Stimulated activated memory B cell treated with anti-CD40 and anti-IgM and Interleukin-4, amounts not matched to agents 10 μg/mL and 1 μg/mL and 100 μg/mL, for 72 hours (primary cell): ENCODE measurements at regions not wholly inside any gene's neighbourhood (a gene's known extent, or its start where the extent isn't known, plus 50 kb on each side); places are given as distances from the start of the nearest gene placed in this dataset.
"Not testable (repeated sequence)": the region's sequence is repeated elsewhere in the genome, so short reads cannot be mapped to it uniquely, and the experiment has no call there.

Experiments used
- ATAC-seq: fragments of 150-1000 bp; cut with Tn5 transposase; 2 replicates; pipeline ENCODE4 v1.10.0; 2021
- H3K27ac Mint-ChIP-seq: one replicate; pipeline ENCODE4 v1.8.0; 2022; ENCODE audit warnings: mild to moderate bottlenecking, mixed read lengths
- H3K27me3 Mint-ChIP-seq: one replicate; pipeline ENCODE4 v1.8.0; 2022; ENCODE audit warnings: mixed read lengths
- H3K36me3 Mint-ChIP-seq: one replicate; pipeline ENCODE4 v1.8.0; 2022; ENCODE audit warnings: mixed read lengths
- H3K4me1 Mint-ChIP-seq: one replicate; pipeline ENCODE4 v1.8.0; 2022; ENCODE audit warnings: mixed read lengths
- H3K4me3 Mint-ChIP-seq: one replicate; pipeline ENCODE4 v1.8.0; 2022; ENCODE audit warnings: mild to moderate bottlenecking, moderate library complexity, mixed read lengths
- H3K9me3 Mint-ChIP-seq: one replicate; pipeline ENCODE4 v1.8.0; 2022; ENCODE audit warnings: mixed read lengths

DNA sequence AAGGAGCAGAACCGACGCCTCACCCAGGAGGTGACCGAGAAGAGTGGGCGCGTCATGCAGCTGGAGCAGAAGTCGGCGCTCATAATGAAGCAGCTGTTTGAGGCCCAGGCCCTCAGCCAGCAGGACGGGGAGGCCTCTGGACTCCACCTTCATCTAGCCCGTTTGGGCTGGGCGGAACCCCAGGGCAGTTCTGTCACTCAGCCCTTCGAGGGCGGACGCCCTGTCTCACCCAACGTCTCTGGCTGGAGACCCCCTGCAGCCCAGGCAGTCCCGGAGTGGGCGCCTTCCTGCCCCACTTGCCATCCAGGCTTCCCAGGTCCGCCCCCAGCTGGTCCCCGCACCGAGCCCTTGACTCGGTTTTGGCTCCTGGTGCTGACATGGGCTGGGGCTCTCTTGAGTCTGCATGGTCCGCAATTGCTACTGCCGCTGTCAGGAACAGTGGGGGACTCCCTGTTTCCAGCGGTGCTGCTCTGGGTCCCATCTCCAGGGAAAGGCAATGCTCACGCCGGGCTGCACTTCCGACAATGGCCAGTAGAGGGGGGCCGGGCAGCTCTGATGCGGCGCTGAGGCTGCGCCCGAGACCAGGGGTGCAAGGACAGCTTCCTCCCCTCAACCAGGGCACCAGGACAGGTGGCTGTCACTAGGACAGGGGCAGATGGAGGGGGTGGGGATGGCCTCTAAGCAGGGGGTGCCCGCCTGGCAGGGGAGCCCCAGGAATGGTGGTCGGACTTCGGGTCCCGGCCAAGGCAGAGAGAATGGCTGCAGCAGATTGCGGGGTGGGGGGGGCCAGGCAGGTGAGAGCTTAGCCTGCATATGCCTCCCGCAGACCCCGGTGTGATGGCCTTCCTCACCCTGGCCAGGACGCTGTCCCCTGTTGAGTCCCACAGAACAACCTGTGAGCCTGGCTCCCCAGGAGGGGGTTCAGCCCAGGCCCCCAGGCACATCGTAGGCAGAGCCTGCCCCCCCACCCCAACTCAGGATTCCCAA, 71.2 kb upstream of the KCTD7 start:
- Mint-ChIP-seq H3K4me1 (peaks cover 5% of the 10 kb centered on the region), H3K36me3 (peaks cover 20% of the 10 kb centered on the region), H3K4me3 (no peak overlapping the region), H3K27me3 (no peaks in the 10 kb centered on the region), H3K9me3 (no peaks in the 10 kb centered on the region), H3K27ac (no peak overlapping the region)
- ATAC-seq: peak; percentile 73

DNA sequence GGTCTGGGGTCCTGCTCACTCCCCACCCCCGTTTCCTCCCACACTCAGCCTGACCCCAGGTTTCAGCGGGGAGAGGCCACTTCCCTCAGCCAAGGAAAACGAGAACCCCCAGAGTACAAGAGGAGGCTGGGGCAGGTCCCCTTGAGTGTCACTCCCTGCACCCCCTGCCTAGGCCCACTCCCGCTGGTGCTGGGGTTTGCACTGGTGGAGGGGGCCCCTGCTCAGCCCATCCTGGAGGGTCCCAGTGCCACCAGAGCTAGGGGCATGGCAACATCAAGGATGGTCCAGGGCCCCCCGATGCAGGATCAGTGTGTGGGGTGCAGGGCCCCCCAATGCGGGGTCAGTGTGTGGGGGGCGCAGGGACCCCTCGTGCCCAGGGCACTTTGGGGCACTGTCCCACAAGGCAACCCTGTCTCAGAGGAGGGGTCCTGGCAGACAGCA, 70.5 kb upstream of the KCTD7 start:
- Mint-ChIP-seq H3K27ac (no peak overlapping the region), H3K4me1 (peaks cover 9% of the 10 kb centered on the region), H3K4me3 (no peak overlapping the region), H3K36me3 (peaks cover 22% of the 10 kb centered on the region), H3K27me3 (no peaks in the 10 kb centered on the region), H3K9me3 (no peaks in the 10 kb centered on the region)
- ATAC-seq: peak; percentile 69

DNA sequence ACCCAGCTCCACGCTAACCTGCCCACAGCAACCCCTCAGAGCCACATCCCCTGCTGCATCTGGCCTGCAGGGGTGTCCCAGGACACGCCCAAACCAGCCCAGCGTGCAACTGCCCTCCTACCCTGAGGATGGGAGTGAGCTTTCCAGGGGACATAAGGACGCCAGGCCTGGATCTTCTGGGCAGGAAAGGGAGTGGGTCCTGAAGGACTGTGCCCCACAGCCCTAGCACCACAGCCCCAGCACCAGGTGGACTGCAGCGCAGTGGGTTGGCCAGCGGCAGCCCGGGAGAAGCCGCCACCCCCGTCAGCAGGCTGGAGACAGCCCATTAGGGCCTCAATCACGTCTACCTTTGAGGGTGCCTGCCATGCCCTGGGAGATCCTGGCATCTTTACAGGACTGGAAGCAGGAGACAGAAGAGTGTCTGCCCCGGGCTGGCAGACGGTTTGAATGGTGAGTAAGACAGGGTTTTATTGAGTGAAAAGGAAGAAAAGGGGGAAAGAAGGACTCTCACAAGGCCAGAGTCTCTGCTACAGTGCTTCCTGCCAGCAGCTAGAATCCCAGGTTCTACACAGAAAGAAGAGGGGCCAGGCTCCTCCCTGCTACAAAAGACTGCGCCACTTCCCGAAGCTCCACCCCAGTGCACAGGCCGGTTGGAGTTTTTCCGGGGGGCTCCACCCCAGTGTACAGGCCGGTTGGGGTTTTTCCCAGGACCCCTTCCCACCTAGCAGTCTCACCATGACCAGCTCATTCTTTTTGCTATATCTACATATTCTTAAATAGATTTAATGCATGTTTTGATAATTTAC, 69.8 kb upstream of the KCTD7 start:
- Mint-ChIP-seq H3K4me3 (no peak overlapping the region), H3K27me3 (no peaks in the 10 kb centered on the region), H3K36me3 (peaks cover 21% of the 10 kb centered on the region), H3K4me1 (peaks cover 9% of the 10 kb centered on the region), H3K27ac (no peak overlapping the region), H3K9me3 (no peaks in the 10 kb centered on the region)
- ATAC-seq: no peak

DNA sequence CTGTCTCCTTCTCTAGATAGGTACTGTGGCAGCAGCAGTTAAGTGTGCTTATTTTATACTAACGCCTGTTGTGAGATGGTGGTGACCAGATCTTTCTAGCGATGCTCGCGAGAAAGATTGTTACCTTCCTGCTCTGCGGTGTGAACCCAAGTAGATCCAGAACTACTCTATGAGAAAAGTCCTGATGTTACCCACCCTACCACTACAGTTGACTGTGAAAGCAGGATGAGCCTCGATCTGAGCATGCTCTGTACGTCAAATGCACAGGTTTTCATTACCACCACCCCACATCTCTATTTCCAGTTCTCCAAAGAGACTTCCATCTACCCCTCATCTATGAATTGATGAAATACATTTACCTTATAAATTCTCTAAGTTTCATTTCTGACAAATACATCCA, 64.6 kb upstream of the KCTD7 start:
- Mint-ChIP-seq H3K27ac (no peak overlapping the region), H3K4me1 (peaks cover 15% of the 10 kb centered on the region), H3K4me3 (no peak overlapping the region), H3K9me3 (no peaks in the 10 kb centered on the region), H3K27me3 (no peaks in the 10 kb centered on the region), H3K36me3 (peaks cover 18% of the 10 kb centered on the region)
- ATAC-seq: no peak

DNA sequence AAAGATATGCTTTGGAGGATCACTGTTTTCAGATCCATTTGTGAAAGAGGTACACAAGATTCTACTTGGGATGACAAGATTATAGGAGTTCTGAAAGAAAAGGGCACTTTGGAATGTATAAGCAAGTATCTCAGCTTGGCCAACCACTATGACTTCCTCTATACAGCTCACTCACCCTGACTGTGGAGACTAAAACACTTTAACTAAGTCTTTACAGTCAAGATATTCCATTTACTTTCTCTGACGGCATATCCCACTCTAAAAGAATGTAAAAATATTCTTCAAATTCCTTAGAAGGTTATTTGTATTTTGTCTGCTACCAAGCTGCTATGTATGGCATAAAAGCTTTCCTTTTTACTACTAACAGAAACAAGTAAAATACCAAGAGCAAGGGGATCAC, 58.5 kb upstream of the KCTD7 start:
- not testable (repeated sequence) for H3K4me1 Mint-ChIP-seq, H3K27ac Mint-ChIP-seq
- peaks cover 34% of the 10 kb centered on the region for H3K36me3 Mint-ChIP-seq

GRCh38 chr7:66571568-66571967, 57.1 kb upstream of the KCTD7 start:
- peaks cover 26% of the 10 kb centered on the region for H3K36me3 Mint-ChIP-seq
- H3K27me3 Mint-ChIP-seq: no peaks in the 10 kb centered on the region
- H3K27ac Mint-ChIP-seq: no peak overlapping the region
- no peak overlapping the region for H3K4me3 Mint-ChIP-seq
- H3K9me3 Mint-ChIP-seq: no peaks in the 10 kb centered on the region
- peaks cover 2% of the 10 kb centered on the region for H3K4me1 Mint-ChIP-seq
- ATAC-seq: no peak

More for the DNA sequence above, 58.5 kb upstream of the KCTD7 start:
- H3K4me3 Mint-ChIP-seq, H3K9me3 Mint-ChIP-seq, ATAC-seq, H3K27me3 Mint-ChIP-seq: not testable (repeated sequence)

GRCh38 chr7:66573782-66574495, 54.7 kb upstream of the KCTD7 start:
- not testable (repeated sequence) for ATAC-seq, H3K9me3 Mint-ChIP-seq, H3K4me3 Mint-ChIP-seq, H3K27ac Mint-ChIP-seq, H3K27me3 Mint-ChIP-seq
- peaks cover 27% of the 10 kb centered on the region for H3K36me3 Mint-ChIP-seq
- H3K4me1 Mint-ChIP-seq: peaks cover 25% of the 10 kb centered on the region

DNA sequence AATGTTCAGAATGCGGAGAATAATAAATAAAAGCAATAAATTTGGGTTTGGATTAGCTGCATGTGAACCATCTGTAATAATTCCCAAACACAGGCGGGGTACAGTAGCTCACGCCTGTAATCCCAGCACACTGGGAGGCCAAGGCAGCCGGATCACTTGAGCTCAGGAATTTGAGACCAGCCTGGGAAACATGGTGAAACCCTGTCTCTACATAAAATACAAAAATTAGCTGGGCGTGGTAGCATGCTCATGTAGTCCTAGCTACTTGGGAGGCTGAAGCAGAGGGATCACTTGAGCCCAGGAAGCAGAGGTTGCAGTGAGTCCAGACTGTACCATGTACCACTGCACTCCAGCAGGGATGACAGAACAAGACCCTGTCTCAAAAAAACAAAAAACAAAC, 53.9 kb upstream of the KCTD7 start:
- H3K36me3 Mint-ChIP-seq: peaks cover 31% of the 10 kb centered on the region
- H3K4me3 Mint-ChIP-seq, H3K27me3 Mint-ChIP-seq, H3K9me3 Mint-ChIP-seq, ATAC-seq: not testable (repeated sequence)
- H3K4me1 Mint-ChIP-seq: peaks cover 31% of the 10 kb centered on the region
- peak overlapping the region; percentile 44 for H3K27ac Mint-ChIP-seq

DNA sequence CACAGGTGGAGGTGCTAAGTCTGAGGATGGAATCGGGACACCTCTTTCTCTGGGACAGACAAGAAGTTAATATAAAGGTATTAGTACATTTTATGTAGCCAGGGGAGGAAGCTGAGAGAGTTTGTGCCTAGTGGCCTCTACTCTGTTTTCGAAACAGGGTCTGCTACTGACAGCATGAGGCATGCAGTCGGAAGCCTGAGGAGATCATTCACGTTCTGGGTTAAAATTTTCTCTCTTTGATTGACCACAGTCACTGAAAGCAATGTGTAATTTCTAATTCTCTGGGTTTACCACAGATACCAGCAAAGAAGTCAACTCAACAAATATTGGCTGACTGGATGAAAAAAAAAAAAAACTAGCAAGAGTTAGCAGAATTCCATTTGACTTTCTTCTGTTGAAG, 53.3 kb upstream of the KCTD7 start:
- Mint-ChIP-seq H3K4me3 (no peak overlapping the region), H3K4me1 (peaks cover 31% of the 10 kb centered on the region), H3K27me3 (no peaks in the 10 kb centered on the region), H3K36me3 (peaks cover 31% of the 10 kb centered on the region), H3K27ac (peak overlapping the region; percentile 44), H3K9me3 (no peaks in the 10 kb centered on the region)
- ATAC-seq: no peak

GRCh38 chr7:66576646-66577045, 52.0 kb upstream of the KCTD7 start:
- H3K27ac Mint-ChIP-seq: peak overlapping the region; percentile 42
- H3K4me1 Mint-ChIP-seq: peaks cover 31% of the 10 kb centered on the region
- H3K9me3 Mint-ChIP-seq: no peaks in the 10 kb centered on the region
- no peaks in the 10 kb centered on the region for H3K27me3 Mint-ChIP-seq
- no peak overlapping the region for H3K4me3 Mint-ChIP-seq
- peaks cover 31% of the 10 kb centered on the region for H3K36me3 Mint-ChIP-seq
- ATAC-seq: no peak
